Vagina (tissue), 2 donors: ENCODE measurements at regions not wholly inside any gene's neighbourhood (a gene's known extent, or its start where the extent isn't known, plus 50 kb on each side); places are given as distances from the start of the nearest gene placed in this dataset.

Source experiments
- CTCF ChIP-seq, 3 experiments: fragments of 450-650 bp in 2 of 3; fragments of 200-600 bp in 1 of 3; sonication (generic) in 1 of 3; IDR thresholded peaks; one replicate each; pipeline ENCODE4 v1.5.1; 2017 to 2019; ENCODE audit warnings: antibody characterized with exemption in 3 of 3, mild to moderate bottlenecking in 2 of 3, moderate library complexity in 2 of 3
- POLR2A ChIP-seq, 2 donors: fragments of 450-650 bp; IDR thresholded peaks; one replicate each; pipeline ENCODE4 v1.6.1; 2017; ENCODE audit warnings: antibody characterized with exemption in 2 of 2, mild to moderate bottlenecking in 2 of 2, moderate library complexity in 2 of 2
- POLR2AphosphoS5 ChIP-seq, 2 donors: sonication (generic); formaldehyde crosslinking; IDR thresholded peaks; one replicate each; pipeline ENCODE4 v1.9.0; 2017; ENCODE audit warnings: antibody characterized with exemption in 2 of 2, mild to moderate bottlenecking in 2 of 2, low read depth in 1 of 2; ENCODE audit not compliant: insufficient read depth in 1 of 2

GRCh38 chr6:113121571-113121970 is 735.6 kb upstream of the MARCKS start:
- TF ChIP-seq CTCF (IDR thresholded peaks at IDR 0.05) (no peak), POLR2A (IDR thresholded peaks at IDR 0.05) (no peak), POLR2AphosphoS5 (IDR thresholded peaks at IDR 0.05; ENCODE audit: insufficient read depth in 1 of 2, low read depth in 1 of 2) (no peak)
